ENCODE measurements at regions not wholly inside any gene's neighbourhood (a gene's known extent, or its start where the extent isn't known, plus 50 kb on each side); places are given as distances from the start of the nearest gene placed in this dataset.

DNA sequence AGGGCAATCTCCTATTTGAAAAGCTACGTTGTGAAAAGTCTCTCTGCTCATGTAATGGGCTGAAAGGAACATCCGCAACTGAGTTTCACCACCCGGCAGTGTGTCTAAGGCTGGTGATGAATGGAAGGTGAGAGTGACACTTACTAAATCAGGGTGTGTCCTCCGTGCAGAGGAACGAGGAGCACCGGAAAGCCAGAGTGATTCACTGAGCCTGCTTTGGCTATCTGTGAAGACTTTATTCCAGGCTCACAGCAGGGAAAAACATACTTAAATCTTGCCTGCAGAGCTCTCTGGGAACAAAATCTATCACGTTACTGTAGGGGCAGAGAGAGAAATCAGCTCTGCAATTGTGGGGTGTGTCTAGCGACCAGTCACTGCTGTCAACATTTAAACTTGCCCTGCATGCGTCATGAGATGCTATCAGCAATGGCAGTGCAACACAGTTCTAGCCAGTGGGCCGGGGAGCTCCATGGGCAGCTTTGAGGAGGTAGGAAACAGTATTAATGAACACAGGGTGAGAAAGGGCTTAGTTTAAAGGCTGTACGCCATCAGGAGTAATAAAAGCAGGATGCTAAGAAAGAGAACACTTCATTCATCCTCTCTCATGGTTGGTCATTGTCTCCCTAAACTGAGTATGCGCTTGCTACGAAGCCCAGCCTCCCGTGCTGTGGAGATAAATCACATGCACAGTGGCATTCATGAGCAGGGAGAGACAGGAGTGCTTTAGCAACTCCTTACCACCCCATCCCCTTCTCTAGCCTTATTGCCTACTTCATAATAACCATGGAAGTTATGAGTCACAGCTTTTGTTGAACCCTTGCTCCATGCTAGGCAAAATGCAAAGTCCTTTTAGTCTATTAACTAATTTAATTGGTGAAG lies 542.7 kb upstream of the ADAMTS9 start:
- DNase-seq: no peak

DNA sequence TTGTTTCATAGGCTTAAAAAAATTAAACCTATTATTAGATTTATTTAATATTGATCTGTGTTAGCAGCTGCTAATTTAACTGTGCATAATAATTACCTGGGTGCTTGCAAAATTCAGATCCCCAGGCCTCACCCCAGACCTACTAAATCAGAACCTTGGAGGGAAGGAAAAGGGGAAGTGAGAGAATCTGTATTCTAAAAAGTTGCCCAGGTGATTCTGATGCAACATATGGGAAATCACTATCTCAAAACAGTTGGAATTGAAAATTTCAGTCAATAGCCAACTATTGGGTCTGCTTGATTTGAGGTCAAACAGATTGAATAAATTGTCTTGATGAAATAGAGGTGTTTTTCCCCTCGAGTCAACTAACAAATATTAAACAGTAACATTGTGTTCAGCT lies 538.5 kb upstream of the ADAMTS9 start:
- no peak for DNase-seq

DNA sequence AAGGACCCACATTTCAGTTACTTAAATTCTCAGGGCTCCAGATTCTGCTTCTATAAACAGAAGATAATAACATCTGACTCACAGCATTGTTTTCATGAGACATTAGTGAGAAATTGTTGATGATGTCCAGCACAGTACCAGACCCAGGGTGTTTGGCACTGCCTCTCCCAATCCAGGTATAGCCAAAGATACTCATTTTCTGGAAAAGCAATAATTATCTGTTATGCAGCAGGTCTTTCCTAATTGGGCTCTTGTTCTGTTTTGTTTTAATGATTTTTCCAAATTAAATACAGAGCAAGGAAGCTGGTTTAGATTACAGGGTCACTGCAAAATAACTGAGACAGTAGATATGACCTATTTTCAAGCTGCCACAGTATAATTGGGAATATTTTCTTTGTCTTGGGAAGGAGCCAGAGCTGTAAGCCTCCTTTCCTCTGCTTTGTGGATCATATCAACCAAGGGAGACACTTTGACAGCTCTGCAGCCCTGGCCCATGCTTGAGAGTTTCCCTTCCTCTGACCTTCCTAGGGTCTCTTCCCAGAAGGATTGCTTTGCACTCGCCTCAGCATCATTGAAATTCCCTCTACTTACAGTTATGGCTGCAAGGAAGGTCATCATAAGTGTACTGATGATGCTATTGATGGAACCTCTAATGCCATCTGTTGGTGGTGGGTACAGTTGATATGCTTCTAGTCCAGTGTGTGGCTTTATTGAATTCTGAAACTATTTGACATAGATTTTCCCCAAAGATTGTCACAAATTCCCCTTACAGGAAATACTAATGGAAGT lies 522.4 kb upstream of the ADAMTS9 start:
- DNase-seq: no peak

DNA sequence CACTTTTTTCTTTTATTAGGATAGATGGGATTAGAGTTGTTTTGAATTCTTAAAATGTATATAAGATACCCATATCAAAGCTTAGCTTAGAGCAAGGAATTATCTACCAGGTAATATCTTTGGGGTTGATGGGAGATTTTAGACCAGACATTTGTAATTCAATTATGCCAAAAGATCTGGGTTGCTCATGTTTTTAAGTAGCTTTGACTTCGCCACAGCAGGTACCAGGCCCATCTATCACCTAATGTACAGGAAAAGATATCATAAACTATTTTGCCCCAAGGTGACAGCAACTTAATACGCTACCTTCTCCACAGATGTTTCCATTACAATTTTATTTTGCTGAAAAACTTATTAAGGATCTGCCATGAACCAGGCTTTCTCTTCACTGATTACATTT lies 514.6 kb upstream of the ADAMTS9 start:
- DNase-seq: no peak

DNA sequence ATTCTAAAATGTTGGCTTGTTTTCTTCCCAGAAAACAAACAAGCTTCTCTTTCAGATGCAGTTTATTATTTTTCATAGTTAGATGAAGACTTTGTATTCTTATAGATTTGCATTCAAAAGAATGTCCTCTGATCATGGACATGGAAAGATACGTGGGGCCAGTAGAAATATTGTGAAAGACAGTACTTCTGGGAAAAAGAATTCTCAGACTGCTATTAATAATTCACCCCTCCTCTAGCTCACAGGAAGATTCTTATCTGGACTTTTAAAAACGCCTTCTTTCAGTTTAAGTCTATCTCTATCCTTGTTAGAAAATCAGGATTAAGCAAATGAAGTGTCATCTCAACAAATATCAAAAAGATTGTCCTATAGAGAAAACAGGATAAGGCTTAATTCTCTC lies 514.1 kb upstream of the ADAMTS9 start:
- DNase-seq: no peak

DNA sequence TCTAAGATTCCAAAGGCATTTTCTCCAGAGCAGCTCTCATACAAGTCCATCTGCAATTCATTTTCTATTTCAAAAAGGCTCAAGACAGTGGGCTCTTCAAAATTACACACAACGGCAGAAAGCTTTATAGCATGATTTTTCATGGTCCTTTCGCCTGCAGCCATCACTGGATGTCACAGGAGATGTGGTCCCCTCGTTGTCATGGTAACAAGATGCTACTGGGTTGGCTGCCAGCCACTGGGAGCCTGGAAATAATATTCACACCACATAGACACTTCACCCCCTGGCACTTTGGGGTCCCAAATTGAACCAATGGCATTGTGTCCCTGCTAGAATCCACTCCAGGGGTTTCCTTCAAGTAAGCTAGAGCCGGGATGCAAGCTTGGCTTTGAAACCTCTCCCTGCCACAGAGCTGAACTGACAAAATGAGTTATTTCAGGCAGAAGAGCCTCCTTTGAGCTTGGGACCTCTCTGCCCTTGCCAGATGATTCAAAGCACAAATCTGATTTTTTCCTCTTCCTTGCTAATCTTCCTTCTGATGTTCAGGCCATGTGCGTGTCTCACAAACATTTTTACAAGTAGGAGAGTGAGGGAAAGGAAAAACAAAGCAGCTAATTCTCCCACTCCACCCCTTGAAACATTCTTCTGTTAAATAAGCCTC lies 512.6 kb upstream of the ADAMTS9 start:
- no peak for DNase-seq

DNA sequence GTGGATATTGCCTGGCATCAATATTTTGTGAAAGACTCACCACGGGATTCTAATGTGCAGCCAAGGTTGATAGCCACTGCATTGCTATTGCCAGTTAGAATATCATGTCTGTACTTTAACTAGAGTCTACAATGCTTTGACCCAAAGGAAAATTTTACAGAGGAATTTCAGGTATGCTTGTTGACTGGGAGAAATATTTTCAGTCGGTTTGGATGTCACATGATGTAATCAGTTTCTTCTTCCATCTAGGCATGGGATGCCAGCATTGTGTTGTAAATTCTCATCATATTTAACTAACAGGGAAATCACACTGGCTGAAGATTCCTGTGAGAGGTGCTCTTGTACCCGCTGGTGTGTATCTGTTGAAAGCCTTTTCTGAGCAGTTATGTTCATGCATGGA lies 508.9 kb upstream of the ADAMTS9 start:
- no peak for DNase-seq

DNA sequence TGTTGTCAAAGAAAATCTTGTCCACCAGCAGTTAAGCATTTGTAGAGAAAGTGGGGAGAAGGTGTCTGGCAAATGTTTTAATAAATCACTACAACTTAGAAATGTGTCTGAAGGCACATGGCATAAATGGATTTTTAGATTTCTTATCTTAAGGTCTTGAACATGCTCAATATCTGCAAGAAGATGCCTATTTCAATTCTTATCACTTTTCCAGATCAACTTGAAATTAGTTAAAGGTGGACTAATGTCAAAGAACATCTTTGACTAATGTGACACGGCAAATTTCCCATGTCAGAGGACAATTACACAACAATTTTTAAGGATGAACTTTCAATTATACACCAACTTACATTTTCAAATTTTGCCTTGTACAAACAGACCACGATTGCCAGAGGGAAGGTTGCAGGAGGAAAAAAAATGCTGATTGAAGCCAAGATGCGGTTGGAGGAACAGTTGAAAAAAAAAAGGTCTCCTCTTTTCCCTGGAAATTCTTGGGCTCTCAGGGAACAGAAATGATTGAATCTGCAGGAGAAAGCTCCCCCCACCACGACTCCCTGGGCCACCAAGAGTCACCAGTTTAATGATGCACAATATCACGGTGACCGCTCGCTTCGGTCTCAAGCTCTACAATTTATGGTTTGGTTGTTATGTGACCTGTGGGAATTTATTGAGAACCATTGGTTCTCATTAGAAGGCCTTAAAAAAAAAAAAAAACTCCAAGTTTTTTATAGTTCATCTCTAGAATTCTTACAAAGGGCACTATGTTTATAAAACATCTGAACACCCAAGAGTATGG lies 507.6 kb upstream of the ADAMTS9 start:
- DNase-seq: no peak

DNA sequence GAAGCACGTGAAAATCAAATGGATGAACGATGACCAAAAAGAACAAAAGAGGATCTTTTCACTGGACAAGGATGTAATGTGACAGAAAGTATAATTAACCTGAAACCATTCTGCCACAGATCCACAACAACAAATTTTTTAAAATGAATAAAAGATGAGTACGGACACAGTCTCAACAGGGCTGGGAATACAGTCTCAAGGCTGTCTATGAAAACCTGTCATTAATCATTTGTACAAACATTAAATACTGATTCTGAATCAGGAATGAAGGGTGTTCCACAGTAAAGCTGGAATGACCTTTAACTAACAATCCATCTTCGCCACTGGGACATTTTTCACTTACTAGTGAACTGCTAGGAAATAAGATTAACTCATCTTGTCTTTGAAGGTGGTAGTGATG lies 506.9 kb upstream of the ADAMTS9 start:
- DNase-seq: no peak

DNA sequence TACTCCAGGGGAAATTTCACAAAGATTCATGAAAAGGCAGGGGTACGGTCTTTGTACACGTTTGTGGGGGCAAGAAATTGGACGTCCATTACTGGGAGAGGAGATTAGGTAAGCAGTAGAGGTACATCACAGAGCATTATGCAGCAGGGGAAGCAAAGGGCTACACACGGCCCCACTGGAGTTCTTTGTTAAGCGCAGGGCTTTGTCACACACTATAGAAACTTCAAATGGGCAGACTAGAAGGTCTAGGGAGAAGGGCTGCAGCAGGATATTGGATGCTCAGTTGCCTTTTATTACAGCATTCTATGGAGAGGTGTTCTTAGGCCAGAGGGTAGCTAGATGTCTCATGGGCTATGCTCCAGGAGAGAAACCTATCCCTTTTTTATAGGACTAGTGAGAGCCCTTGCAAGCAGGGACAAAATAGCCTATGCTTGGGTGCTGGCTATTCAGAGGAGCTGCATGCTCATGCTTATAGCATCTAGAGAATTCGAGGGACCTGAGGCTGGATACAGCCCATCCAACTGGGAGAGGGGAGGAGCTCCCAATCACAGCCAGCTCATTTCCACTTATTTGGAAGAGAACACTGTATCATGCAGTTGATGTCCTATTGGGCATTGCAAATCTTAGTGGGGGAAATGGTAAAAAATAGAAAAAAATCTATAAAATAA lies 506.4 kb upstream of the ADAMTS9 start:
- no peak for DNase-seq

DNA sequence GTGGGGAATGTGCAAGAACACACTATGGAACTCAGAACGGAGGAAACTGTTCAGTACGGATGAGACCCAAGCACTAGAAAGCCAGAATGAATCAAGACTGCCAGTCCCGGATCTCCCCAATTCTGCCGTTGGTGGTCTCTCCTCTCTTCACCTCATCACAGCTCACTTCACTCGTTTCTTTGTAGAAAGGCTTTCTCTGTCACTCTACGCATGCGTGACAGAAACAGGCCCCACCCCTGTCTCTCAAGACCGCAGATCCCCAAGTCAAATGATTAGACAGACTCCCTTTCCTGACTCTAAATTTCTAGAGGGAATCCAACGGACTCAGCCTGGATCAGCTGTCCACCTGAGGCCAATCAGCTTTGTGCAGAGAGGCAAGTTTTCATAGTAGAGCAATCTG lies 505.7 kb upstream of the ADAMTS9 start:
- no peak for DNase-seq

DNA sequence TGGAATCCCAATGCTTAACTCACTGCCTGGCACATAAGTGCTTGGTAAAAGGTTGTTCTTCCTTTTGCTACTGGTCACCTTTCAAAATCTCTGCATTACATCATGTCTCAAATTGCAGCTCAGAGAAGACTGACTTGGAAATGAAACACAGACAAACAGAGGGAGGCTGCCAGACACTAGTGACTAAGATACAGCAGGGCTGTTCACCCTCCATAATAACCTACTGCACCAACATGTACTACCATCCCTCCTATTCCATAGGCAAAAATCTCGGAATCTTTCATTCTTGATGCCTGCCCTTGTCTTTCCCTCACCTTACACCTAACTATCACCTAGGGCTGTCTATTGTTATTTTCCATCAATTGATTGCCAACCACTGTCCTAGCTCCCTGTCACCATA lies 502.3 kb upstream of the ADAMTS9 start:
- DNase-seq: no peak

DNA sequence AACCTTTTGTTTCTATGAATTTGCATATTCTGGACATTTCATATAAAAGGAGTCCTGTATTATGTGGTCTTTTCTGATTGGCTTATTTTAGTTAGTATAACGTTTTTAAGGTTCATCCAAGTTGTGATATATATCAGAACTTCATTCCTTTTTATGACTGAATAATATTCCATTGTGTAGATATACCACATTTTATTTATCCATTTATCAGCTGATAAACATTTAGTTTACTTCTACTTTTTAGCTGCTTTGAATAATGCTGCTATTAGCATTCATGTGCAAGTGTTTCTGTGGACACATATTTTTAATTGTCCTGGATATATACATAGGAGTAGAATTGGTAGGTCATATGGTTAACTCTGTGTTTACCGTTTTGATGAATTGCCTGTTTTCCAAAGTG lies 498.5 kb upstream of the ADAMTS9 start:
- no peak for DNase-seq

DNA sequence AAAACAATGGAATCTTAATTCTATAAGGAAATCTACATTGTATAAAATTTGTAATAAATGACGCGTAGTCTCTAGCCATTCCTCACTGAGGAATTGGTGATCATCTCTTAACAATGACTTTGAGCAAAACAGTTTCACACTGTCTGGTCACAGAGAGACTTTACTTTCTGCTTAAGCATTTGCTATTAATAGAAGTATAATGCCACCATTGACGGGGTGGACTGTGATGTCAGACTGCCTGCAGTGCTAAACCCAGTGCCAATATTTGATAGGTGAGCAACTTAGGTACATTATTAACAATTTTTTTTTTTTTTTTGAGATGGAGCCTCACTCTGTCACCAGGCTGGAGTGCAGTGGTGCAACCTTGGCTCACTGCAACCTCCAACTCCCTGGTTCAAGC lies 494.9 kb upstream of the ADAMTS9 start:
- DNase-seq: no peak

DNA sequence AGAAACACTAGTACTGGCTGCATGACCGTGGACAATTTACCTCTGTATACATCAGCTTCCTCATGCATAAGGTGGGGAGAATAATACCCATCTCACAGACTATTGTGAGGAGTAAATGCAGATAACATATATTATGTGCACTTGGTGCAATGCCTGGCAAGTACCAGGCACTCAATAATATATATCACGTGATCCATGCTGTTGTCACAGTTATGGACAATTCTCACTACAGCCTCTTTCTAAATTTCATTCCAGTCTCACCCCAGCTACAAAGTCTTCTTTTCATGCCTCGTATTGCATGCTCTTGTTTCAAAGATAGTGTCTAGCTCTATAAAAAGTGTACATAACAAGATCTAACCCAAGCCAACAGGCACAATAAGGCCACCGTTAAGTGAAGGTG lies 494.3 kb upstream of the ADAMTS9 start:
- DNase-seq: no peak

DNA sequence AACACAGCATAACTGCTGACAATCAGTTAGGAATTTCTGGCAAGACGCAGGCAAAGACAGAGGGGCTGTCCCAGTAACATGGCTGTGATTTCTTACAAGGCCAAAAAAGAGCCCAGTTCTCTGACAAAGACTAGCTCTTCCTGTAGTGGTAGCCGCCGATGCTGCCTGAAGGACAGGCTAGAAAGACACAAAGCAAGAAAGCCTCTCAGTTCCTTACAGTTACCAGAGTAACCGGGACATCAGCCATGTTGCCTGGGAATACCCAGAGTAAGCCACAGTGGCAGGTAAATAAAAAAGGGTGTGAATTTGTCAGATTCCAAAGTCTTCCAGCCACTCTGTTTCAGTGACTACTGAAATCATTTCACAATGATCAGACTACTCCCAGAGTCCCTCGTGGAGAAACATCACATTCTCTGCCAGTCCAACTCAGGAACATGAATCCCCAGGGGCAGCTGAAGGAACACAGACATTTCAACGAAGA lies 493.6 kb upstream of the ADAMTS9 start:
- no peak for DNase-seq

DNA sequence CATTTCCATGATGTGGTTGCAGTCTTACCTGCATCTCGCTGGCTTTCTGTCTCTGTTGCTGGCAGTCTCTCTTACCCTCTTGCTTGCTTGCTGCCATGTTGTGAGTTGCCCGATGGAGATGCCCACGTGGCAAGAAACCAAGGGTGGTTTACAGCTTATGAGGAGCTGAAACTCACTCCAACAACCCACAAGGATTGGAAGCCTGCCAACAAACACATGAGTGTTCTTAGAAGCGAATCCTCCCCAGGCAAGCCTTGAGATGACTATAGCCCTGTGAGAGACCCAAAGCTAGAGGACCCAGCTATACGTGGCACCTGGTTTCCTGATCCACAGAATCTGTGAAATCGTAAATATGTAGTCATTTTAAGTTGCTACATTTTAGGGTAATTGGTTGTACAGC lies 490.9 kb upstream of the ADAMTS9 start:
- no peak for DNase-seq

DNA sequence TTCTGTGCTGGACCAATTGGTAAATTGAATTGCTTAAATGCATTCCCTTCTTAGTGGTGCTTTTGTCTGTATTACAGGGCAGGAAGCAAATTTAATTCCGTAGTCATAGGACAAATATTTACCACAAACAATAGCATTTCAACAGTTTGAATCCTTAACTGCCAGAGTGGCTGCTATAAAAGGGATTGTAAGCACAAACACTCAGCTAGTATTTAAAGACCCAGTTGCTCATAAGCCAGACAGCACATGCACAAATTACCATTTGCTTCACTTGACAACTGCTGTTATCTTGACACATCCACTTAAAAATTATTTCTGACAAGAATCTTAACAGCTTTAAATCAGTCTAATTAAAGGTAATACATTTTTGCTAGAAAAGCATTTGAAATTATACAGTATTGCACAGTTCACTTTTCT lies 490.2 kb upstream of the ADAMTS9 start:
- no peak for DNase-seq

DNA sequence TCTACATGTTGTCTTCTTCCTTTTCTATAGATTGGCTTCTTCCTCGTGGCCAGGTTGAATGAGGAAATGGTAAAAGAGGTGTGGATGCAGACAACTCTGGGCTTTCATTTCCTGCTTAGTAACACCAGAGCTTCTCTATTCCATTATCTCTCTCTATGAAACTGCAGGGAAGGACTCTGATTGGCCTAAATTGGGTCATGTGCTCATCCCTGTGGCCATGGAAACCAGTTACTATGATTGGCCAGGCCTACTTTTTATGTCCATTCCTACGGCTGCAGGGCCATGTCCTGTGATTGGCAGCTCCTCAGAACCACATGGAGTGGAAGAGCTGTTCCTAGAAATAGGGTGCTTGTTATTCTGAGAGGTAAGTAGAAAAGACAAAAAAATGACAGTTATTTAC lies 486.9 kb upstream of the ADAMTS9 start:
- DNase-seq: no peak

DNA sequence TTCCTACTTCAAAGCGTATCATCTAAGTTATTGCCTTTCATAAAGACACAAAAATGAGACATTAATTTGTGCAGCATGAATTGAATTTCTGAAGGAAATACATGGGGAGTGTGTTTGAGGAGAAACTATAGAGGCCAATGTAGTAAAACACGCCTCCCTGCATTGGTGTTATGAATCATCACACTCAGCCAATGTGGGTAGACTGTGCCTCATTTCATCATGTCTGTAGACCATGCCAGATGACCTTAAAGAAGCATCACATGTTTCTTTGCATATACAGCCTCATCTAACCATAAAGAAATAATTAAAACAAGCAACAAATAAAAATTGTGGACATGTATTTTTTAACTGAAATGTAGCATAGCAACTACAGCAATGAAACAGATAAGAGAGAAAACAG lies 486.0 kb upstream of the ADAMTS9 start:
- DNase-seq: no peak

DNA sequence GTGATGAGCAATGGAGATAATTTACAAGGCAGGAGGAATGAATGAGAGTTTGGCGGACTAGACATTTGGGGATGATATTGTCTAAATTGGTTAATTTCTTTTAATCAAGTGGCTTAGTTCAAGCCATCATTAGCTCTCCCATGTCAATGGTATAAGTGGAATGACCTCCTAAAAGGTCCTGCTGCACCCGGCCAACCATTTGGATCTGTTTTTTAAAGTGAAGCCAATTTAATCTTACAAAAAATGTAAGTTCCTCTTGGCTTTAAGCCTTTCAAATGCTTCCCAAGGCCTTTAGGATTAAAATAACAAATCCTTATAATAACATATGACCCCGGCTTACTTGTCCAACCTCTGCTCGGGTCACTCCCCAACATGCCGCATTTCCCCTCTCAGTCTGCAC lies 484.4 kb upstream of the ADAMTS9 start:
- DNase-seq: no peak

DNA sequence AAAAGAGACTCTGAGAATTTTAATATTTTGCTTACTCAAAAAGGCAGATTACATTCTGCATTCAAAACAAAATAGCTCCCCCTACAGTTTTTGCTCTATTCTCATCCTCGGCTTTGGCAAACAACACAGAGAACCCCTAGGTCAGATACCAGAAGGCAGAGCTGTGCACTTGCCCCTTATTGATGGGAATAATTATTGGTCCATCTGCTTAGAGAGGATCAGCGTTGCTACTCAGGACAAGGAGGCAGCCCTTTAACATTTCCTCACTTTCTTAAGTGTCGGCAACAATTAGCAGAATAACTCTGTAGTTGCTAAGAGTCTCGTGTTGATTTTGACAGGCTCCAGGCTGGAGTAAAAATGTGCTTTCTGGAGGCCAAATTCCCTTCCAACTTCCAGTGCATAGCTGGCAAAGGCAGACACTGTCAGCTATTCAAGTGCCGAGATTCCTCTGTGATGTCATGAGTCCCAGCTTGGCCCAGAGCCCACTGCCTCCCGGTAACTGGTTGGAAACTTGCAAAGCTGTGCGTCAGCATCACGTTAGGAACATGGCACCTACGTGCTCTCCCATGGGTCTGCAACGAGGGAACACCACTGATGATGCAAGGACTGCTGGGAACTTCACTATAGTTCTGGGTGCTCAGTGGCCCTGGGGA lies 482.7 kb upstream of the ADAMTS9 start:
- DNase-seq: peak; percentile 9
